ENCODE measurements at regions not wholly inside any gene's neighbourhood (a gene's known extent, or its start where the extent isn't known, plus 50 kb on each side); places are given as distances from the start of the nearest gene placed in this dataset.
A peak's percentile ranks its signal among the peaks of the same experiment; 100 is the strongest.

DNA sequence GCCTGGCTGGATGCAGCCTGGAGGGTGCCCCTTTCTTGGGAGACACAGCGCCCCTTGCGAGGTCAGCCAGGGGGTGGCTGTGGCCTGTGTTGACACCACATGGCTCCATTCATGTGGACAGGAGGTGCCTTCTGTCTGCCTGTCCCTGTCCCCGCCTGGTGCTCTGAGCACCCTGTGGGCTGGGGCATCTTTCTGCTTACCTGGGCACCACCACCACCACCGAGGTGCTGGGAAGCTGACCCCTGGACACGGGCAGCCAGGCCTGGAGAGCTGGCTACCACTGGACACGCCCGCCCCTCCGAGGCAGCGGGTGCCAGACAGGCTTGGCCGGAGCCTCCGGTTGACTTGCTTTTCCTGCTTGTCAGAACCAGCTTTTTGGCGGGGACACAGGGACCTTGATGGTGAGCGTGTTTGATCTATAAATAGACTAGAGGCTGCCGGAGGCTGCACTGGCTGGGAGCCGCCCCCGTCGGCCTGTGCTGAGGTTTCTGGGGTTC is 121.3 kb upstream of the GSE1 start:
- TF ChIP-seq, protein P1, sequence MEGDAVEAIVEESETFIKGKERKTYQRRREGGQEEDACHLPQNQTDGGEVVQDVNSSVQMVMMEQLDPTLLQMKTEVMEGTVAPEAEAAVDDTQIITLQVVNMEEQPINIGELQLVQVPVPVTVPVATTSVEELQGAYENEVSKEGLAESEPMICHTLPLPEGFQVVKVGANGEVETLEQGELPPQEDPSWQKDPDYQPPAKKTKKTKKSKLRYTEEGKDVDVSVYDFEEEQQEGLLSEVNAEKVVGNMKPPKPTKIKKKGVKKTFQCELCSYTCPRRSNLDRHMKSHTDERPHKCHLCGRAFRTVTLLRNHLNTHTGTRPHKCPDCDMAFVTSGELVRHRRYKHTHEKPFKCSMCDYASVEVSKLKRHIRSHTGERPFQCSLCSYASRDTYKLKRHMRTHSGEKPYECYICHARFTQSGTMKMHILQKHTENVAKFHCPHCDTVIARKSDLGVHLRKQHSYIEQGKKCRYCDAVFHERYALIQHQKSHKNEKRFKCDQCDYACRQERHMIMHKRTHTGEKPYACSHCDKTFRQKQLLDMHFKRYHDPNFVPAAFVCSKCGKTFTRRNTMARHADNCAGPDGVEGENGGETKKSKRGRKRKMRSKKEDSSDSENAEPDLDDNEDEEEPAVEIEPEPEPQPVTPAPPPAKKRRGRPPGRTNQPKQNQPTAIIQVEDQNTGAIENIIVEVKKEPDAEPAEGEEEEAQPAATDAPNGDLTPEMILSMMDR (IDR thresholded peaks at IDR 0.05), result no peak
- peak; percentile 50 to 72 for TF ChIP-seq POLR2AphosphoS5 (IDR thresholded peaks at IDR 0.05; ENCODE audit: insufficient read depth in 1 of 2, low read depth in 1 of 2)

All from vagina (tissue), 2 donors.